HS-27A (cell line): ENCODE measurements at regions not wholly inside any gene's neighbourhood (a gene's known extent, or its start where the extent isn't known, plus 50 kb on each side); places are given as distances from the start of the nearest gene placed in this dataset.

ENCODE experiments used
- DNase-seq: peaks from one replicate; pipeline ENCODE4 v3.0.0-alpha.2; 2012; ENCODE audit warnings: low read depth, missing footprints

DNA sequence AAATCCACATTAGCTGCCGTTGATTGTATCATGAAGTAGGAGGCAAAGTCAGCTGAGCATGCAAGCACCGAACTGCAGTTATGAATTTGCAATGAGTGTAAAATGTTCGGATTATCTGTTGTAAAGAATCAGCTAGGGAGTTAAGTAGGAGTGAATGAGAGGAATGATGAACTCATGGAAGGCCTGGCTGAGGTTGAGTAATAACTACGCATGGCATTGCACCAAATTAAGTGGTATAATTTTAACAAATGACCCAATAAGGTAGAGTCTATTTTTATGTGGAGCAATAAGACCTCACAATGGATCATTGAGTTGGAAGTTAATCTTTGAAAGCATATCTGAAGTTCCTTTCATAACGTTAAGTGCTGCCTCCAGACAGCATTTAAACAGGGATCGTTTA, 288.2 kb upstream of the CHST9 start:
- DNase-seq: no peak

DNA sequence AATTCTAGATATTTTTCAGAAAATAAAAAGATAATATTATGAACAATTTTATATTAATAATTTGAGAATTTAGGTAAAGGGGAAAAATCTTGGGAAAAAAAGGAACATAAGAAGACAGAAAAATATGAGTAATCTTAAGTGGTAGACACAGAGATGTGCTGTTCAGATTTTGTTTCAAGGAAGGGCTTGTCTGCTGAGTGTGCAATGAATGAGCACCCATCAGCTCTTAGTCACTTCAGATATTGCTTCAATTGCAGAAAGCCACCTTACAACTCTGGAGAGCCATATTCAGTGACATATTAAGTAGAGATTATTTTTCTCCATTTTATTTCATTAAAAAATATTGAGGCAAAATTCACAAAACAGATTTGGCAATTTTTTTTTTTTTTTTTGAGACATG, 282.0 kb upstream of the CHST9 start:
- DNase-seq: no peak

DNA sequence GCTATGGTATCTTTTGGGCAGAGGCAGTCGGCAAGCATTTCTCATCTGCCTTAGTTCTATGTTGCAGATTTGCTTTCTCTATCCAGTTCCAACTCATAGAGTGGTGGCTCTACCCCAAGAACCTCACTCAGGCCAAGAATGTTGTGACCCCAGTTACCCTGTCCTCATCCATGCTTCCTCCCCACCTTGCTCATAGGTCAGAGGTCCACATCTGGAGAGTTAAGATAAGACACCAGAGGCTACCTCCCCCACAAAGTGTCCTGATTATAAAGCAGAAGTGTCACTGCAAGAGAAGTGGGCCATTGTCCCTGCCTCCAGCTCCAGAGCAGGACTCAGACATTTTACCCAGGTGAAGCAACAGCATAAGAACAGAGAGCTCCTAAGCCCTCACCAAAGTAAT, 276.8 kb upstream of the CHST9 start:
- DNase-seq: no peak

DNA sequence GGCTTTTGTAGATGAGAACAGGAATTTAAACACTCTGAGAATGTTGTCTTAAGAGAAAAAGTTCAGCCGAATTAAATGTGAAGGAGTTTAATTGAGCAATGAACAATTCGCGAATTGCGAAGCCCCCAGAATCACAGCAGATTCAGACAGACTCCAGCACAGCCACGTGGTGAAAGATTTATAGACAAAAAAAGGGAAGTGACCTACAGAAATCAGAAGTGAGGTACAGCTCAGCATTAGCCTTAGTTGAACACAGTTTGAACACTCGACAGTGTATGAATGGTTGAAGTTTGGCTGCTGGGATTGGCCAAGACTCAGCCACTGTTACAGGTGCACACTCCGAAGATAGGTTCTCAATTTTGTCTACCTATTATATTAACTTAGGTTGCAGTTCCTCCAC, 264.0 kb upstream of the CHST9 start:
- DNase-seq: no peak

DNA sequence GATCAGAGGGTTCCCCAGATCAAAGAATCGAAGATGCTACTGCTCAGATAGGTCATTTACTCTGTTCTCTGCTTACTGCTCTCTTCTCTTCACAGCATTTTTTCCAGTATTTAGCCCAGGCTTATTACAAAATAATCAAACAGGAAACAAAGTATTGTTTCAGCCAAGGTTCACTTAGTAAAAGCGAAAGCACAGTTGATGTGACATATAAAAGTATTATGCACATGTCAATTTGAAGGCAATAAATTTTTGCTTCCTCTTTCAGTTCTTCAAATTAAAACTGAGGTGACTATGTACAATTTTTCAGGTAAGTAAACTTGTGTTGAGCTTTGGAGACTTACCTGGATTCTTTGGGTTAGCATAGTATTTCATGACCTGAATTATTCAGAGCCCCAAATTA, 262.8 kb upstream of the CHST9 start:
- DNase-seq: no peak

DNA sequence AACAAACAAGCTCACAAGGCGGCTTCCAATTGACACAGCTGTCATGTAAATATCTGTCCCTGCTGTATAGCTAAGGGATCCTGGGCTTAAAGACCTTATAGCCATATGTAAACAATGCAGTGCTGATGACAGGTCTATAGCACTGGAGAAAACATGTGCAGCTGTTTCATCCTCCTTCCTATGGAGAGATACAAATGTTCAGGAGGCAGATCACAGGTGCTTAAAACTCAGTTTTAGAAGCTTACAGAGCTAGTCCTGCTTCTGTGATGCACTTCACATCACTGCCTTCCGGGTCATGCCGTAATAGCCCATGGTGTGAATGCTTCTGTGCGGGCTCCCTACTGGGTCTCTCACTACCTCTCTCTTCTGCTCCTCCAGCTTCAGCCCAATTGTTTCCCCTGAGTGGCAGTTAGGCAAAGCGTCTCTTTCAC, 262.4 kb upstream of the CHST9 start:
- DNase-seq: no peak

DNA sequence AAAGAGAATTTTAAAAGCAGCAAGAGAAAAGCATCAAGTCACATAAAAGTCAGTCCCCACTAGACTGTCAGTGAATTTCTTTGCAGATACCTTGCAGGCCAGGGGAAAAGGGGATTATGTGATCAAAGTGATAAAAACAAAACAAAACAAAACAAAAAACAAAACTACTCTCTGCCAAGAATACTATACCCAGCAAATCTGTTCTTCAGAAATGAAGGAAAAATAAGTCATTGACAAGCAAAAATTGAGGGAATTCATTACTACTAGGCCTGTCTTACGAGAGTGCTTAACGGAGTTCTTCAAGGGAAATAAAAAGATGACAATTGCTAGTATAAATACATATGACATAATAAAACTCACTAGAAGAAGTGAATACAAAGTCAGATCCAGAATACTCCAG, 245.5 kb upstream of the CHST9 start:
- DNase-seq: no peak

DNA sequence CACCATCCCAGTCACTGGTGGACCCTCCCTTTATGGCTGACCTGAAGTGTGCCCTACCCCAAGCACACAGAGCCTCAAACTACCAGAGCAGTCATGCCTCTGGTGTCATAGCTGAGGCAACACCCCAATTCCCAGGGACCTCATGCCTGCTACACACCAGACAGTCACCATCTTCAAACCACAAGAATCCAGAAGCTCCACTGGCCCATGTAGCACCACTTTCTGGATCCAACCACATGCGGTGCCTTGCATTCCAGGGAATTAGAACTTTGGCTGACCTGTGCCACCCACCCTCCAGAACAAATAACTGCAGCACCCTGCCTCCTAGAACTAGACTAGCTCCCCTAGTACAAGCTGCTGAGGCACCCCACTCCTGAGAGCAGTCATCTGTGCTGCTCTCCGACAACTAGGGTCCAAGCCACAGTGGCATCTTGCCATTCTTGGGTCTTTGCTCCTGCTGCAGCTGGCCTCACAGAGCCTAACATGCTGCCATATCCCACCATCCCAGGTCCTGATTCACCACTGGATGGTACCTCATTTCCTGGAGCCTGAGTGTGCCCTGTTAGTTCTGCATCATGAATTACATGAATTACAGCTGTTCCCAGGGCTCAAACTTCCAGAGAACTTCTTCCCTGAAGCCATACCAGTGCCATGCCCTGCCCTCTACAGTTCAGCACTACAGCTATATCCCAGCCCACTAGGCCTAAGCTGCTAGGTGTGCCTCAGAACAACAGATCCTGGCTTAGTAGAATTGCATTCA, 243.8 kb upstream of the CHST9 start:
- DNase-seq: no peak

DNA sequence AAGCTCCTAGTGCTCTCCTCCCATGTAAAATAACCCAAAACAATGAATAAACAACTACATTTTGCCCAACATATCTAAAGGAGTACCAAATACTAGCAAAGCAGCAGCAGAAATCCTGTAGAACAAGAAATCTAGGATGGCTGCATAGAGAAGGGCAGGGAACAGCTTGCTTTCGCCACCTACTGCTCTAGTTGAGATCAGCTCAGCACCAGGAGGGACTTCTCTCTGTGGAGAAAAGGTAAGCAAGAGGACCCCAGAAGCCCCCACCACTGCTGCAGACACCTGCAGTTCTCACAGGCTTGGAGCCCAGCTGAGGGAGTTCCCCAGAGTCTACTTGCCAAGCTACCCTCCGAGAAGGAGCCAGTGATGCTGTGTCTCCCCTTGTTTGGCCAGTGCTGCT, 243.0 kb upstream of the CHST9 start:
- DNase-seq: no peak

DNA sequence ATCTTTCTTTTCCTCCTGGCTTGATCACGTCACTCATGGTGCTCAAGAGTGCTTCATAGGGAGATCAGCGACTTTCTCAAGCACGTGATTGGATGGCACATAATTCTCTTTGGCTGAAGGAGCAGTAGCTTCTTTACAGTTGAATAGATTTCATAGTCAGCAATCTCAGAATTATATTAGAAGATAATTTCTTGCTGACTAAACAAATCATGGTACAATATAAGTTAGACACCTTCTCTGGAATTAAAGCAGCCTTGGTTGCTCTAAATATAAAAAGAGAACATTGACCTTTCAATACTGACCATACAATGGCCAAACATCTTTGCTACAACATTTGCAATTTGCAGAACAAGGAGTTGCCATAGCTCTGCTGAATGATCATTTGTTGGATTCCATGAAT, 238.5 kb upstream of the CHST9 start:
- no peak for DNase-seq

DNA sequence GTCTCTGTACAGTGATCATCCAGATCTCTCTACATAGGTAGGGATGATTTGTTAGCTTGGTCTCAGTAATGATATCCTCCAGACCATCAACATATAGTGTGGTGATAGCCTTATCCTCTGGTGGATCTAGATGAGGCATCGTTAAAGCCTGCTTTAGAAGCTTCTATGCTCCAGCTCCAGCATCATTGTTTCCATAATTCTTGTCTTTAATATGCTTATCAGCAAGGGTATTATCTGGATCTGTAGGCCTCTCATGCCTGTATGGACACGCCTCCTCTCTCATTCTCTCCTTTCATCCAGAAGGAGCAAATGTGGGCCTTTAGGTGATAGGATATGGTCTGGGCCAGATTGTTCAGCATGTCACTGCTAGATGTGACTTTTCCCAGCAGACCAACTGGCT, 234.5 kb upstream of the CHST9 start:
- DNase-seq: no peak

DNA sequence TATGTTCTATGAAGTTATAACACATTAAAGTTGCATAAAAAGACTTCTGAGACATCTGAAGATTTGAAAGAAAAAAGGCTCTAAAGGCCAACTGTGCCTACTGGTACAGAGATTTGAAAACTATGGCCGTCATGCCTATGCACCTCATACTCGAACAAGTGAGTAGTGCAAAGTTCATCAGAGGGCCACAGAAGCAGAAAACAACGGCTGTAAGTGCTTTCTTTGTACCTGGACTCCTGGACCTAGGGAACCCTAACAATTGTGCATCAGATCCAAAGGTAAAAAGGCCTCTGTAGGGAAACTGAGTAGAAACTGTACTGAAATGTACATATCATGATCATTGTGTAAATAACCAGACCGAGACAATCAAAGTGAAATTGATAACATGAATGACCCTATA, 230.4 kb upstream of the CHST9 start:
- no peak for DNase-seq

DNA sequence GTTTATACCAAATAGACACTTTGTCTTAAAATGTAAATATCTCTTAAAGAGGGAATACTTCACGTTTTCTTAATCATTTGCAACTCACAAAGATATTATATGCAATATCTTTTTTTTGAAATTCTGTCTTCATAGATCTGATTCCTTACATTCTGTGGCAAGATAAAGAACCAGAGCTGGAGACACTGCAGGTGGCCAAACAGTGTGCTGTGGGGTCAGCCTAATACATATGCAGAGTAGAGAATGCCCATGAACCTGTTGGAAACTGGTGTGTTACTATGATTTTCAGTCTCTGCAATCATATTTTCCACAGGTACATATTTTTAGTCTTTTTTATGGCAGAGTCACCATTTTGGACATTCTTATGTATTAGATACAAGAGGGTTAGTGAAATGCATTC, 229.6 kb upstream of the CHST9 start:
- no peak for DNase-seq

DNA sequence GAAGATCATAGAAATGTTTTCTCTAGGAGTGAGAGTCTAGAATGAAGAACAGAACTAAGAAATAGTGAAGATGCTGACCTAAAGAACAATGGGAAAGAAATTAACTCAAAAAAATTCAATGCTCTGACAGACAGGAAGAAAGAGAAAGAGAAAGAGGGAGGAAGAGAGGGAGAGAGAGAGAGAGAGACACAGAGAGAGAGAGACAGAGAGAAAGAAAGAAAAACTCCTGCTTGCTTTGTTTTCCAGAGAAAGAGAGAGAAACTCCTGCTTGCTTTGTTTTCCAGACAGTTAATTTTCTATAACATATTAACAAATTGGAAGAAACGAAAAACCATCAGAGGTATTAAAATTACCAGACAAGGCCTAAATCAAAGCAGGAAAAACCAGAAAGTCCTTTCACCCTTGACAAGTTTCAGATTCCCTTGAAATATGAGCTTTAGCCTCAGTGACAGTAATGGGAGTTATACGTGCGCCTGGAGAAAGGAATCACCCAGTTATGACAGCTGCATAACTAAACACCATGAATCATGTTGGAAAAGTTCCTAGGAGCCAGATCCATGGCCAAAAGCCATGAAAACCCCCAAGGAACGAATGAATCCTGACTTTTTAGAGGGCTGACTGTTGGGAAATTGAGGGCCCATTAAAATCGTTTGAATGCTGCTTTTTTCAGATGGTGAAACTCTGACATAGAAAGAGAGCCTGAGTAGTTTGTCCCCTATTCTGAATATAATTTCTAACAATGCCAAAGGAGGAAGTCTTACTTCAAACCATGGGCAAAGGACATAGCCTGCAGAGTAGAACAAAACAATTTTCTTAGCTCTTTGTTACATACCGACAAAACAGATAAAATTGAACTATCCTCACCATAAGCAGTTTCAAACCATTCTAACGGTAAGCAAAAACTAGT, 228.6 kb upstream of the CHST9 start:
- DNase-seq: no peak

DNA sequence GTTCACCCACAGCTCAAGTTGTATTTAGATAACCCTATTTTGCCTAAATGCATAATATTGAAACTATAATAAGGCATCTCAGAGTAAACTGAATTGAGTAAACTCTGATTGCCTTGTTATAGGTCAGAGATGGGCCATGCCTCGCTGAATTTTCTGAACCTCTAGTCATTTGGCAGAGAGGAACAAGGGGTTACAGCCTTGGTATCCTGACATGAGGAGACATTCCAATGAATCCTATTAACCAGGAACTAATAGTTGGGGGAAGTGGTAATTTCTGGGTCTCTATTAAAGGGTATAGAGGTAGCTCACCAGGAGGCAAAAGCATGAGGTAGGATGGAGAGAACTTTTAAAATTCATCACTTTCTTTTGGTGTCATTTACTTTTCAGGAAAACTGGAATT, 227.4 kb upstream of the CHST9 start:
- no peak for DNase-seq

DNA sequence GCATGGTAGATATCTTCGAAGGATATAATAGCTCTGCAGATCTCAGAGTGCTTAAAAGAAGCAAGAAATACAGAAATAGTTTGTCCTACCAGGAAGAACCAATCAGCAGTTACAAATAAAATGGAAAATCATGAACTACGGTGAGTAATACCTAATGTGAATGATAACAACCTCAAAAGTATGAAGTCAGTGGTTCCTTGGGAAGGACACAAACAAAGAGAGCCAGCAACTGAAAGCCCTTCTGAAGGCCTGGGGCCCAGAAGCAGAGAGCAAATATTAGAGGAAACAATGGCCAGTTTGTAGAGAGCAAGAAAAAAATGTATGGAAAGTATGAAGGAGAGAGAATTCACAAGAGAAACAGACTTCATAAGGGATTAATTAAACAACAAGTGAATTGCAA, 226.8 kb upstream of the CHST9 start:
- no peak for DNase-seq

DNA sequence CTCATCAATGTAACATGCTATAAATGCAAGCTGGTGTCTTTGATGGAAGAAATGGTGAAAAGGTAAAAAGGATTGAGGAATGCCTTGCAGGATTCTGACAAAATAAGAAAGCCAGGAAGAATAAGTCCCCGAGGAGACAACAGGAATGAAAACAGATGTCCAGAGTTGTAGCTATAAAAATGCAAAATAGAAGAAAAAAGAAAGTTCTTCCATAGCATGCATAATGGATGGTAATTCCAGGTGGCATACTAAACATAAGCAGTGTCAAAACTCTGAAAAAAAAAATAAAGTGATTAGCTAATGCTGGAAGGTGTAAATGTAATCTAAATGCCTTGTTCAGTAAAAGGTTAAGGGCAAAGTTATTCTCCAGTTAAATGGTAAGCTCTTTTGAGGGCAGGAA, 225.9 kb upstream of the CHST9 start:
- no peak for DNase-seq

DNA sequence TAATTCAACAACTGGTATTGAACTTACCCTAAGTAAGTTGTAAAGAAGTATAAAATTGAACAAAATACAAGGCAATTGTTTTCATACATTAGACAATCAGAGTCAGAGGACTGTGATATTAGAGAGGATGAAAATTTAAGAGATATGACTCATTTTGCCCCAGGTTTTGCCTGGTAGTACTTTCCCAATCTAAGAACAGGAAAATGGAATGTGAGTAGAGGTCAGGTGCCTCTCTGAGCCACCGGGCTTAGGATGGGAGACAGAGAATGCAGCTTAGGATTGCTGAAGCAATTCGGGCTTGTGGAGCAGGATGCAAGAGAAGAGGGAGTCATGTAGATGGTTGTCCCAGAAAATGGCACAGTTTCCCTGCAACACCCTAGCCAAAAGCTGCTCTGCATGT, 219.7 kb upstream of the CHST9 start:
- DNase-seq: no peak

DNA sequence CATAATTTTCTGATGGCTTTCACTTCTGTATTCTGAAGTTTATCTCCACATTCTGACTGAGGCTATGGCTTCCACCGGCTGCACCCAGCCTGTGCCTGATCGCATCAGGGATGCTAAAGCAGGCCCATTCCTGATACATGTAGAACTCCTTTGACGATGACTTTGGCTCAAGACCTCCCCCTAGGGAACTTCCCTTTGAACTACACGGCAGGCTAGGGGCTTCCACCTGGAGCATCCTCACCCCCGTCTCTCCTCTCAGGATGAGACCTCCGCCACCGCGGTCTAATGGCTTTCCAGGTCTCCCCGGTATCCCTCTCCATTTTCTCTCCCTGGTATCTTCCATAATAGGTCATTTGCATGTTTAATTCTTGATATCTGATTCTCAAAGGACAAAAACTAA, 214.9 kb upstream of the CHST9 start:
- no peak for DNase-seq

DNA sequence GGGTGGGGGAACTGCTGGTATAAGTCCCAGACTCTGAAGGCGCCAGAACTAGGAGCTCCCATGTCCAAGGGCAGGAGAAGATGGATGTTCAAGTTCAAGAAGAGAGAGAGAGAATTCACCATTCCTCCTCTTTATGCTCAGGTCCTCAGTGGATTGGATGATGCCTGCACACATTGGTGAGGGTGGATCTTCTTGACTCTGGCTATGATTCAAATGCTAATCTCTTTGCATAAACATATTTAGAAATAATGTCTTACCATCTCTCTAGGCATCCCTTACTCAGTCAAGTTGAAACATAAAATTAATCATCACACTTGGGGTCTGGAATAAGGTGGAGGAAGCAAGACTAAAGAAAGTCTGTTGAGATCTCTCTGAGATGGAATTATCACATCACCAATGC, 210.6 kb upstream of the CHST9 start:
- no peak for DNase-seq

DNA sequence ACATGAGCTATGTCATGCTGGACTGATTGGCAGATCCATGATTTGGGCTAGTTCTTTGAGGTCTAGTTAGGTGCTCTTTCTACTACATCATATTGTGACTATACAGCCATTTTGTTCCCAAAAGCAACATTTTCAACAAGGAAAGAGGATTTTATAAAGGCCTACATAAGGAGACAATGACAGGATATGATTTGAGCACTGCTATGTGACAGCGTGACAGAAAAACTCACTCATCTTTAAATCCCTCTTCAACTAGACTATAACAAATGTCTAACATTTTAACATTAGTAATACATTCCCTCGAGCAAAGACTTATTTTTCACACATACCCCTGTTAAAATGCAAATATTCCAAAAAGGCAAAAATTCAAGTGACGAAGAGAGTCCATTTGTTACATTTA, 209.6 kb upstream of the CHST9 start:
- no peak for DNase-seq

DNA sequence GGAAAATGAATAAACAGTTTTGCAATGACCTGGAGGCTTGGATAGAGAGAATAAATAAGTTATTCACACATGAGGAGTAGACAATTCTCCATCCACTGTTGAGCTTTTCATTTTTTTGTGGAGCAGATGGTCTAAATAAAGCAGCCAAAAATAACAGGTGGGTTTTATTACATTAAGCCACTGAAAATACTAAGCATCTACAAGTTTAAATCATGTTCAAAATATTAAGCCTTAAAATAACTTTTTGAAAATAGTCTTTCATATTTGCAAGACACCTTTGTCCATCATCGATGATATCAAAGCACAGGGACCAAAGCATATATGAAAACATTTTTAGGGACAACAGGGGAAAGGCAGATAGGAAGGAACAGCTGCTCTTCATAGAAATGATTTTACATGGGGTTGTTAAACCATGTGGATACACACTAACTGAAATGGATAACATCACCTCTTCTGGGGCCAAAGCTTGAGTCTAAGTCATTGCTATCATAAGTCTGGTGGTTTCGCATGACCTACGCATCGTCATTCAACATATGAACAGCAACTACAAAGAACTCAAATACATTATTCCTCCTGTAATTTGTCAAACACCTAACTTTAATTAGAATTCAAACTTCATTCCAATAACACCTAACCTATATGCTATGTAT, 197.6 kb upstream of the CHST9 start:
- DNase-seq: no peak
